ENCODE measurements at regions not wholly inside any gene's neighbourhood (a gene's known extent, or its start where the extent isn't known, plus 50 kb on each side); places are given as distances from the start of the nearest gene placed in this dataset.
A peak's percentile ranks its signal among the peaks of the same experiment; 100 is the strongest.
"Not testable (repeated sequence)": the region's sequence is repeated elsewhere in the genome, so short reads cannot be mapped to it uniquely, and the experiment has no call there.

DNA sequence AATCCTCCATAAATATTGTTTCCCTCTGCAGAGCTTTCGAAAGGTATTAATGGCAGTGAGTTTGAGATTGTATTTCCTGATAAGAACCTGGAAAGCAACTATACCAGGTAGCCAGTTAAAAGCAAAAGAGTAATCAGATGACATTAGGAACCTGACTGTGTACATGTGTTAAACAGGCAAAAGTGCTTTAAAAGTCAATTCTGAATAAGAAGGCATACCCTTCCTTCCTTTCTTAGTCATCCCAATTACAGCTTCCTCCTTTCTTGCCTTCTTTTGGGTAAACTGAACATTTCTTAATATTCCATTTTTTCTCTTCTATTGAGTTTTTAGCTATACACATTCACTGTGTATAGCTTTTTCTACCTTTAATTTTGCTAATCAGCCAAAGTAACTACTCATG, 144.7 kb downstream of the ZNF281 start:
- H3K4me3 ChIP-seq (ENCODE audit: low read depth, low read length): no peak overlapping the region
- TF ChIP-seq, protein P1, sequence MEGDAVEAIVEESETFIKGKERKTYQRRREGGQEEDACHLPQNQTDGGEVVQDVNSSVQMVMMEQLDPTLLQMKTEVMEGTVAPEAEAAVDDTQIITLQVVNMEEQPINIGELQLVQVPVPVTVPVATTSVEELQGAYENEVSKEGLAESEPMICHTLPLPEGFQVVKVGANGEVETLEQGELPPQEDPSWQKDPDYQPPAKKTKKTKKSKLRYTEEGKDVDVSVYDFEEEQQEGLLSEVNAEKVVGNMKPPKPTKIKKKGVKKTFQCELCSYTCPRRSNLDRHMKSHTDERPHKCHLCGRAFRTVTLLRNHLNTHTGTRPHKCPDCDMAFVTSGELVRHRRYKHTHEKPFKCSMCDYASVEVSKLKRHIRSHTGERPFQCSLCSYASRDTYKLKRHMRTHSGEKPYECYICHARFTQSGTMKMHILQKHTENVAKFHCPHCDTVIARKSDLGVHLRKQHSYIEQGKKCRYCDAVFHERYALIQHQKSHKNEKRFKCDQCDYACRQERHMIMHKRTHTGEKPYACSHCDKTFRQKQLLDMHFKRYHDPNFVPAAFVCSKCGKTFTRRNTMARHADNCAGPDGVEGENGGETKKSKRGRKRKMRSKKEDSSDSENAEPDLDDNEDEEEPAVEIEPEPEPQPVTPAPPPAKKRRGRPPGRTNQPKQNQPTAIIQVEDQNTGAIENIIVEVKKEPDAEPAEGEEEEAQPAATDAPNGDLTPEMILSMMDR (IDR thresholded peaks at IDR 0.05; ENCODE audit: borderline replicate concordance, insufficient read depth, low read depth, low read length): no peak

DNA sequence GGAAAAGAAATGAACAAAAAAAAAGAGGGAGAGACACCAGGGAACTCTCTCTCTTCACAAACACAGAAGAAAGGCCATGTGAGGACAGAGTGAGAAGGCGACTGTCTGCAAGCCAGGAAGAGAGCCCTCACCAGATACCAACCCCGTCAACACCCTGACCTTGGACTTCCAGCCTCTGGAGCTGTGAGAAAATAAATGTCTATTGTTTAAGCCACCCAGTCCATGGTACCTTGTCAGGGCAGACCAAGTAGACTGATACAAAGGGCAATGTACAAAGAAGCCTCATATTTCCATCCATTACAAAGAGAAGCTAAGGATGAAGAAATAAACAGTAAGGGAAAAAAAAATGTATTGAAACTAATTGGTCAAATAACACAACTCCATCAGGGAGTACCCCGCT, 146.6 kb downstream of the ZNF281 start:
- TF ChIP-seq, protein P1 (IDR thresholded peaks at IDR 0.05; ENCODE audit: borderline replicate concordance, insufficient read depth, low read depth, low read length): no peak
- H3K4me3 ChIP-seq (ENCODE audit: low read depth, low read length): no peak overlapping the region

DNA sequence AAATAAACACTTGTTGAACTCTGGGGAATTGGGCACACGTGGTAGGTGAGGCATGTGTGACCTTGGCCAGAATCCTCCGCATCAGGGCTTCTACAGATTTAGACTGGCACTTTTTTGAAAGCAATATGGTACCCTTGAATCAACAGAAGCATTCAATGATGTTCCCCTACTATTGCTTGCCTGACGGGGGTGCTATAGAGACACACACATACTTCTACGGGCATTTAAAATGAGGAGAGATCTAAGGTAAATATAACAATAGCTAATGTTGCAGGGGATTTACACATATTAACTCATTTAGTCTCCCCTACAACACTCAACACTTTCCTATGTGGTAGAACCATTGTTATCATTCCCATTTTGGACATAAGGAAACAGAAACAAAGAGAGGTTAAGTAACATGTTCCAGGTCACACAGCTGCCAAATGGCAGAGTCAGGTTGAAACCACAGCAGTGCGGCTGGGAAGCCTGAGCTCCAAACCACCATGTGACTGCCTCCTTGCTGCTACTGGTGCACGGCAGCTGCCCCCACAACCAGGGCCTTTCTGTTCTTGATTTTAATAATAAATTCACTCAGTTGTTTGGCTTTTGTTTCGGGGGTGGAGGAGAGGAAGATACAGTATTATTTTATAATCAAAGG, 147.4 kb downstream of the ZNF281 start:
- TF ChIP-seq, protein P1 (IDR thresholded peaks at IDR 0.05; ENCODE audit: borderline replicate concordance, insufficient read depth, low read depth, low read length): peak; percentile 38; the same call in 1 of the 2 replicates
- H3K4me3 ChIP-seq (ENCODE audit: low read depth, low read length): no peak overlapping the region

DNA sequence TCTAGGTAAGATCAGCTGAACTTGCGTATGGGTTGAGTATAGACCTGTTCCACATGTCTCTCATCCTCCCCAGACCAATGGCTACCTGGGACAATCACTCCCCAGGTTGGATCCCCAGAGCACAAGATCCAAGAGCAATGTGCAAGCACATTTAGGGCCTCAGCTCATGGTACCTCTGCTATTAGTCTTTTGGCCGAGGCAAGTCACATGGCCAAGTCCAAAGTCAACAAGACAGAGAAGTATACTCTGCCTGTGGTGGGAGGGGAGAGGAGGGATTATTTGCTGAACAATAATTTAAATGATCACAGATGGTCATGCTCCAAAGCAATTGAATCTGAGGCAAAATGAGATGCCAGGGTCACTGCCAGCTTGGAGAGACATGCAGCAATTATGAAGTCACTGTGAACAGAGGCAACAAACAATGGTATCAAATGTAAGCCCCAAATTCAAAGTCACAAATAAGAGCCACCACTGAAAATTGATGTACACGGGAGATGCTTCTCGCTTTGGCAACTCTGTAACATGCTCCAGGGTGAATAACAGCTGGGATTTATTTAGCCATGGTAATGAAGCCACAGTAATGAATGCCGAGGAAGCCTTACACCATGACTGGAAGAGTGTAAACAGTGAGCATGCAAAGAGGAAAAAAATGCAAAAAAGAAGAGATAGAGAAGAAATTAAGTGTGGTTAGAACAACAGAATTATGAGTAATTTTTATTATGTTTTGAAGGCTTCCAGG, 149.1 kb downstream of the ZNF281 start:
- no peak overlapping the region for H3K4me3 ChIP-seq (ENCODE audit: low read depth, low read length)
- TF ChIP-seq, protein P1 (IDR thresholded peaks at IDR 0.05; ENCODE audit: borderline replicate concordance, insufficient read depth, low read depth, low read length): no peak

DNA sequence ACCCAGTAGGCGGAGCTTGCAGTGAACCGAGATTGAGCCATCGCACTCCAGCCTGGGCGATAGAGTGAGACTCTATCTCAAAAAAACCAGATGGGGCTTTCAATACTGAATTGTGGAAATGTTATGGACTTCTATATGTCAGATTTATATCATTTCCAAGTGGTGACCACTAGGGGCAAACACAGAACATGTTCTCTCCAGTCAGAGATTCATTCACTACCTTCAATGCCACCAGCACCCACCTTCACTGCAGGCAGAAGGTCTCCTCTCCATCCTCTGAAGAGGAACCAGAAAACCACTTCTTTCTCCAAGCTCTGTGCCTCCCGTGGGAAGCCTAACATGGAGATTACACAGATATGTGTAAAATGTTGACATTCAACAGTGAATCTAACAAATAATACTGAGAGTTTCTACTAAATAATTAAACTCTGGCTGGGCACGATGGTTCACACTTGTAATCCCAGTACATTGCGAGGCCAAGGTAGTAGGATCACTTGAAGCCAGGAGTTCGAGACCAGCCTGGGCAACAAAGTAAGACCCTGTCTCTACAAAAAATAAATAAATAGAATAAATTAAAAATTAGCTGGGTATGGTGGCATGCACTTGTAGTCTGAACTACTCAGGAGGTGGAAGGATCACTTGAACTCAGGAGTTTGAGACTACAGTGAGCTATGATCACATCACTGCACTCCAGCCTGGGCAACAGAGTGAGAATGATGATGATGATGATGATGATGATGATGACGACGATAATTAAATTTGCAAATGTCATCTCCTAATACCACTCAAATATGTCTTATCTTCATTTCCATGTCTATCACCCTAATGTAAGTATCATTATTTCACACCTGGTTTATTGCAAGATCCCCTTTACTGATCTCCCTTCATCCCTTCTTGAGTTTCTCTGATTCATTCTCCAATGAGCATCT, 151.1 kb downstream of the ZNF281 start:
- TF ChIP-seq, protein P1 (IDR thresholded peaks at IDR 0.05; ENCODE audit: borderline replicate concordance, insufficient read depth, low read depth, low read length): peak; percentile 56; the same call in 1 of the 2 replicates
- no peak overlapping the region for H3K4me3 ChIP-seq (ENCODE audit: low read depth, low read length)

DNA sequence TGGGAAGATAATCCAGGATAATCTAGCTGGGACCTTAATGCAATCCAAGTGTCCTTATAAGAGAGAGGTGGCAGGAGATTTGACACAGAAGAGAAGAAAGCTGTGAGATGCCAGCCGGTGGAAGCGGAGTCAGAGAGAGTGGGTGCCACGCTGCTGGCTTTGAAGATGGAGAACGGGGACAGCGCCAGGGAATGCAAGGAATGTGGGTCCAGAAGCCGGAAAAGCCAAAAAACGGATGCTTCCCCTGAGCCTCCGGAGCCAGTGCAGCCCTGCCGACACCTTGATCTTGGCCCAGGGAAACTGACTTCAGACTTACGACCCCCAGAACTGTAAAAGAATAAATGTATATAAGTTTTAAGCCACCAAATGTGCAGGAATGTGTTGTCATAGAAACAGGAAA, 152.6 kb downstream of the ZNF281 start:
- TF ChIP-seq, protein P1 (IDR thresholded peaks at IDR 0.05; ENCODE audit: borderline replicate concordance, insufficient read depth, low read depth, low read length): no peak
- H3K4me3 ChIP-seq (ENCODE audit: low read depth, low read length): no peak overlapping the region

DNA sequence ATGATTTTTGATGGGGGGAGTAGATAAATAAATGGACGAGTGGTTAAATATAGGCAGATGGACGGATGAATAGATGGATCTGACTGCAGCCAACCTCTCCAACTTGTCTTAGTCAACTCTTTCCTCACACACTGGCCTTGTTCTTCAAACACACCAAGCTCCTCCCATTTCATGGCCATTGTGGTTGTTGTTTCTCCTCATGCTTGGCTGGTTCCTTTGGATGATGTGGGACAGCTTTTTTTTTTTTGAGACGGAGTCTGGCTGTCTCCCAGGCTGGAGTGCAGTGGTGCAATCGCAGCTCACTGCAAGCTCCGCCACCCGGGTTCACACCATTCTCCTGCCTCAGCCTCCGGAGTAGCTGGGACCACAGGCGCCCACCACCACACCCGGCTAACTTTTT, 155.2 kb downstream of the ZNF281 start:
- H3K4me3 ChIP-seq (ENCODE audit: low read depth, low read length): not testable (repeated sequence)
